Activated naive CD8-positive, alpha-beta T cell treated with anti-CD3 and anti-CD28 coated beads, Interleukin-2, amount 10 ng/mL, durations not matched to agents 7 days and 5 days (primary cell): ENCODE measurements at regions not wholly inside any gene's neighbourhood (a gene's known extent, or its start where the extent isn't known, plus 50 kb on each side); places are given as distances from the start of the nearest gene placed in this dataset.
"Not testable (repeated sequence)": the region's sequence is repeated elsewhere in the genome, so short reads cannot be mapped to it uniquely, and the experiment has no call there.

Experiments used
- ATAC-seq: fragments of 150-1000 bp; cut with Tn5 transposase; one replicate; pipeline ENCODE4 v1.10.0; 2021; ENCODE audit warnings: low read depth, moderate library complexity
- POLR2A ChIA-PET: fragments of 350-600 bp; sonication (Branson Sonifier 250); formaldehyde crosslinking; loops from one replicate; lab custom pipeline; 2021; ENCODE audit warnings: antibody characterized with exemption; lab: Charles Lee
- DNase-seq: peaks from one replicate; pipeline ENCODE4 v3.0.0; 2021
- H3K27ac Mint-ChIP-seq: one replicate; pipeline ENCODE4 v1.8.0; 2022; ENCODE audit warnings: mild to moderate bottlenecking, mixed read lengths
- H3K27me3 Mint-ChIP-seq: one replicate; pipeline ENCODE4 v1.8.0; 2022; ENCODE audit warnings: mild to moderate bottlenecking, moderate library complexity, mixed read lengths
- H3K36me3 Mint-ChIP-seq: one replicate; pipeline ENCODE4 v1.8.0; 2021; ENCODE audit warnings: mild to moderate bottlenecking, mixed read lengths
- H3K4me1 Mint-ChIP-seq: one replicate; pipeline ENCODE4 v1.8.0; 2021; ENCODE audit warnings: mixed read lengths
- H3K4me3 Mint-ChIP-seq: one replicate; pipeline ENCODE4 v1.8.0; 2022; ENCODE audit warnings: mild to moderate bottlenecking, moderate library complexity, mixed read lengths
- H3K9me3 Mint-ChIP-seq: one replicate; pipeline ENCODE4 v1.8.0; 2021; ENCODE audit warnings: mixed read lengths

DNA sequence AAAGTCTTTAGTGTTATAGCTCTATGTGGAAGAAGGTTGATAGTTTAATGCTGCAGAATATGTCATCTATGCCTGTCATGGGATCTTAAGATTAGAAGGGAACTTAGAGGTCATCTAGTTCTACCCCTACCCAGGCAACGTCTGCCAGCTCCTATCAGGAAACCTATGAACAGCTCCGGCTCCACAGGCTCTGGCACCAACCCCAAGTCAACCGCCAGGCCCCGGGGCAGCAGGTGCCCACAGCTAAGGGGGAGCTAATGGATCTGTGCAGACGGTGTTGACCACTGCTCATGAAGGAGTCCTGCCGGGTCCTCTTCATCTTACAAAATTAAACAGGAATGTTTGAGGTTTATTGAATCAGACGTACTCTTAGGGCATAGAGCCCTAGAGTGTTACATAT lies 440.8 kb upstream of the KLHL29 start:
- H3K4me3 Mint-ChIP-seq = no peak overlapping the region
- H3K27ac Mint-ChIP-seq = no peak overlapping the region
- no peaks in the 10 kb centered on the region for H3K4me1 Mint-ChIP-seq
- POLR2A ChIA-PET = no interaction called here
- DNase-seq = no peak
- peaks cover 3% of the 10 kb centered on the region for H3K27me3 Mint-ChIP-seq
- no peak for ATAC-seq
- no peaks in the 10 kb centered on the region for H3K9me3 Mint-ChIP-seq
- no peaks in the 10 kb centered on the region for H3K36me3 Mint-ChIP-seq

DNA sequence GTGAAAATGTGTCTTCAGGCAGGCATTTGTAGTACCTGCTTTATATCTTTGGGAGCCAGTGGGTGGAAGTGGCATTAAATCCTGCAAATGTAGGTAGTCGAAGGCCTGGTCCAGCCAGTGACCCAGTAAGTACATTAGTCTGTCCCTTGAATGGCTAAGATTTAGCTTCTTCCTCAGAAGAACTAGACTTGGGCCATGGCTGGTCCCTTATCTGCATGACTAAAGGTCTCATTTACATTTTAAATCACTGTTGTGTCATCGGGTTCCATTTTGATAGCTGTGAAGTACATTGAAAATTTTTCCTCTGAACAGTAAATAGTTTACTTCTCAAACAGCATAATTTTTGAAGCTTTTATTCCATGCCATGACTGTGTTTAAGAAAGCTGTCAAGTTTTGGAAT lies 438.4 kb upstream of the KLHL29 start:
- POLR2A ChIA-PET = no interaction called here
- no peak for ATAC-seq

DNA sequence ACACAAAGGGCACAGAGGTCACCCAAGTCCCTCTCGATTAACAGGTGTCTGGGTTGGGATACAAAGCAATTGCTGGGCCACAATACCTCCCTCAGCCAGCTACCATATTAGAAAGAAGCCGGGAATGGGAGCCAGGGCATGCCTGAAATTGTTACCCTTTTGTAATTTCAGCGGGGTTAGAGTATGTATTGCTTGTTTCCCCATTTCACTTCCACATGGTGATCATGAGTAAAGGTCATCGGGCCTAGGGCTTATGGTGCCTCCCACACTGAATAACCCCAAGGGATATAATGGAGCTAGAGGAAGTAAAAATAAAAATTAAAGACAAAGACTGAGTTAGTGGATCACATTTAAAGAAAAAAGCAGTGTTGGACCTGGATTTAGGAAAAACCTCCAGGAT lies 437.2 kb upstream of the KLHL29 start:
- no peaks in the 10 kb centered on the region for H3K9me3 Mint-ChIP-seq
- ATAC-seq (no peak), DNase-seq (no peak)
- POLR2A ChIA-PET = no interaction called here
- H3K27ac Mint-ChIP-seq = no peak overlapping the region
- H3K4me3 Mint-ChIP-seq = no peak overlapping the region
- H3K4me1 Mint-ChIP-seq = no peaks in the 10 kb centered on the region
- no peaks in the 10 kb centered on the region for H3K27me3 Mint-ChIP-seq
- H3K36me3 Mint-ChIP-seq = no peaks in the 10 kb centered on the region

More for the DNA sequence above, 438.4 kb upstream of the KLHL29 start:
- Mint-ChIP-seq H3K36me3 (no peaks in the 10 kb centered on the region), H3K4me3 (no peak overlapping the region), H3K27me3 (peaks cover 3% of the 10 kb centered on the region), H3K9me3 (no peaks in the 10 kb centered on the region), H3K27ac (no peak overlapping the region), H3K4me1 (no peaks in the 10 kb centered on the region)
- DNase-seq = no peak

DNA sequence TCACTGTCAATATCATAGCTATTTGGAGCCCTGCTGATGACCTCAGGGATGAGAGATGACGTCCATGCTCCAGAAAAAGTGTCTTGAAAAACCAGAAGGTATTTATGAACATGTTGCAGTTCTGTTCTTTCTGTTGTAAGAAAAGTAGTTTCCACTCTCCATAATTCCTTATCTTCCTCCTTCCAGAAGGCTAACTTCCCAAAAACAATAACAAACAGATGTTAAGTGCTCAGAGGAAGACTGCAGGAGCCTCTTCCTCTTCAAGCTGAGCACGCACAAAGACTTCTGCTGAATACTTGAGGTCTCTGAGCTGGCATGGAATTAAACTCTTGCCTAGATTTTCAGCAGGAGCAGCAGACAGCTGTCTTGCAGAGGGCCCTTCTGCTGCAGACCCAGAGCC lies 434.5 kb upstream of the KLHL29 start:
- Mint-ChIP-seq H3K4me3 (no peak overlapping the region), H3K9me3 (no peaks in the 10 kb centered on the region), H3K27me3 (no peaks in the 10 kb centered on the region), H3K36me3 (no peaks in the 10 kb centered on the region), H3K27ac (no peak overlapping the region), H3K4me1 (no peaks in the 10 kb centered on the region)
- no peak for ATAC-seq
- POLR2A ChIA-PET = no interaction called here
- no peak for DNase-seq

DNA sequence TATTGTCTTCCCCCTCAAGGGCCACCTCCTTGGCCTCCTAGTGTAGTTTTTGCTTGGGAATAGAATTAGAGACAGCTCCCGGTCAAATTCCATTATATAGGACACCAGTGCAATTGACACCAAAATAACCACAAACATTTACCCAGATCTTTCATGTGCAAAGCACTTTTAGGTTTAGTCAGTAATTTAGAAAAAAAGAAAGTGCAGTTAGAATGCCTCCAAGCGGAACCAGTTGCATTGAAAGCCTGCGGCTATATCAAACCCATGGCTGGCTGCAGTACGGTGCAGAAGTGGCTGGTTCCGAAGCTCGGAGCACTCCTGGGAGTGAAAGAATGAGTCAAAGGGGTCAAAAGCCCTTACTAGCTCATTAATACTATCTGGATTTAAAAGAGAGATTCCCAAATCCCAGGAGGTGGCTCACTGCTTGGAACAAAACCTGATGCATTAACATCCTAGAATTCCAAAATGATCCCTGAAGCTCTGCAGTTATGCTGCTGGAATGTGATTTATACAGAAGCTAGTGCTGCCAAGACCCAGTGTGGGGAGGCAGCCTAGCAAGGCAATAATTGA lies 432.2 kb upstream of the KLHL29 start:
- H3K4me3 Mint-ChIP-seq = no peak overlapping the region
- ATAC-seq = no peak
- no peak for DNase-seq
- no peaks in the 10 kb centered on the region for H3K36me3 Mint-ChIP-seq
- no peak overlapping the region for H3K27ac Mint-ChIP-seq
- no peaks in the 10 kb centered on the region for H3K27me3 Mint-ChIP-seq
- no peaks in the 10 kb centered on the region for H3K9me3 Mint-ChIP-seq
- H3K4me1 Mint-ChIP-seq = no peaks in the 10 kb centered on the region
- POLR2A ChIA-PET = no interaction called here

DNA sequence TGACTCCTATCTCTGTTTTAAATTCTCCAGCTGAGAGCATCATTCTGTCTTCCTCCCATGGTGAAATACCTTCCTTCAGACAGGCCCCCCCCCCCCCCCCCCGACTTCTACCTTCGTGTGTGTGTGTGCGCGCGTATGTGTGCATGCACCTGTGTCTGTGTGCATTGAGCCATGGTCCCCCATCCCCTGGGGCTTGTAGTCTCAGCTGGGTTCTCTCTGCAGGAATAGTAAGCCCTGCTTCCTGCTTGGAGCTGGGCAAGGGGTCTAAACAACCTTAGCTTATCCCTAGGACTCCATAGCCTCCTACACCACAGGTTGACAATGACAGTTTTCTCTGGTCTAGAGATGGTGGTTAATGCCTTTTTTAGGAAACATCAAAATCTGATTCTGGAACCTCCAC lies 427.5 kb upstream of the KLHL29 start:
- ATAC-seq (no peak), DNase-seq (no peak)
- POLR2A ChIA-PET = no interaction called here
- H3K36me3 Mint-ChIP-seq = no peaks in the 10 kb centered on the region
- H3K27me3 Mint-ChIP-seq = no peaks in the 10 kb centered on the region
- H3K4me3 Mint-ChIP-seq = no peak overlapping the region
- H3K9me3 Mint-ChIP-seq = no peaks in the 10 kb centered on the region
- H3K4me1 Mint-ChIP-seq = no peaks in the 10 kb centered on the region
- no peak overlapping the region for H3K27ac Mint-ChIP-seq

DNA sequence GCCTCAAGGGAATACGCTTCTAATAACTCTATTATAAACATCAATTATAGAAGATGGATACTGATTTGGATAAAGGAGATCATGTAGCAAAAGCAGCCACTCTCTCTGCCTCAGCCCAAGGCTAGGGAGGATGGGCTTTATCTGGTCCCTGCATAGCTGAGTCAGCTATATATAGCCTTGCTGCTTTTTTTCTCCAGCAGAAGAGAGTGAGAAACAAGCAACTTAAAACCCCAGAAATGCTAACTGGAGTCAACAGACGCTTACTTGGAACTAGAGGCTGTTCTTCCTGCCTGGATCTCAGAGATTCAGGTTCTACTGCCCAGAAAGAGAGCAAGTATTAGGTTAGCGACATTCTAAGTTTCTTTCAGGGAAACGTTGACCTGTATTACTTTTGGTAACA lies 426.7 kb upstream of the KLHL29 start:
- no peaks in the 10 kb centered on the region for H3K4me1 Mint-ChIP-seq
- H3K27me3 Mint-ChIP-seq = peaks cover 2% of the 10 kb centered on the region
- no peak overlapping the region for H3K27ac Mint-ChIP-seq
- DNase-seq = no peak
- no peak overlapping the region for H3K4me3 Mint-ChIP-seq
- no peaks in the 10 kb centered on the region for H3K9me3 Mint-ChIP-seq
- no peak for ATAC-seq
- POLR2A ChIA-PET = no interaction called here
- no peaks in the 10 kb centered on the region for H3K36me3 Mint-ChIP-seq

DNA sequence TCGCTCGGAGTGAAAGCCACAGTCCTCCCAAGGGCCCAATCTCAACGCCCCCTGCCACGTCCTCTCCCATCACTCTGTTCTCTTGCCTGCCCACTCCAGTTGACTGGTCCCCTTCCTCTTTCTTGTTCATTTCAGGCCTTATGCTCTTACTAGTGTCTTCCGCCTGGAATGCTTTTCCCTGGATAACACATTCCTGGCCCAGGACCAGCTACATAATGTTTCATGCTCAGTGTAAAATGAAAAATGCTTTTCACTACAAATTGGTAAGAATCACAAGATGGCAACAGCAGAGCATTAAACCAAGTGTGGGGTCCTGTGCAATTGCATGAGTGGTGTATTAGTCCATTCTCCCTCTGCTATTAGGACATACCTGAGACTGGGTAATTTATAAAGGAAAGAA lies 417.2 kb upstream of the KLHL29 start:
- POLR2A ChIA-PET = no interaction called here
- Mint-ChIP-seq H3K4me1 (no peaks in the 10 kb centered on the region), H3K9me3 (no peaks in the 10 kb centered on the region), H3K27ac (no peak overlapping the region), H3K4me3 (no peak overlapping the region), H3K27me3 (peaks cover 4% of the 10 kb centered on the region), H3K36me3 (no peaks in the 10 kb centered on the region)
- no peak for ATAC-seq
- DNase-seq = no peak

DNA sequence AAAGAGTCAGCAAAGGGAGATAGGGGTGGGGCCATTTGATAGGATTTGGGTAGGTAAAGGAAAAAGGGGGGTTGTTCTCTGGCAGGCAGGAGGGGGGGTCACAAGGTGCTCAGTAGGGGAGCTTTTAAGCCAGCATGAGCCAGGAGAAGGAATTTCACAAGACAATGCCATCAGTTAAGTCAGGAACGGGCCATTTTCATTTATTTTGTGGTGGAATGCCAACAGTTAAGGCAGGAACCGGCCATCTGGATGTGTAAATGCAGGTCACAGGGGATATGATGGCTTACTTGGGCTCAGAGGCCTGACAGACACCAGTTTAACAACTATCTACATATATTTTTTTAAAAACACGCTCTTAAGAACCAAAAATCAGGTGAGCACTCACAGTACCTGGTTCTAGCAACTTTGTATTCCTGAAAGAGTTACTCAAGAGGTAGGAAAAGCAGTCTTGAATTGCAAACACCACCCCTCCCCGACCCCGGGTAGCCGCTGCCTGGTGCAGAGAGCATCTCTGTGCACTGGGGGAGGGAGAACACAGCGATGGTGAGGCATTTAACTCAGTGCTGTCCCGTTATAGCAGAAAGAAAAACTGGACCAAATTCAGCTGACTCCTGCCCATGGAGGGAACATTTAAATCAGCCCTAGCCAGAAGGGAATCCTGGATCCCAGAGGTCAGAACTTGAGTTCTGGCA lies 414.5 kb upstream of the KLHL29 start:
- Mint-ChIP-seq H3K4me1 (no peaks in the 10 kb centered on the region), H3K9me3 (no peaks in the 10 kb centered on the region), H3K4me3 (no peak overlapping the region), H3K36me3 (no peaks in the 10 kb centered on the region), H3K27me3 (peaks cover 2% of the 10 kb centered on the region), H3K27ac (no peak overlapping the region)
- no peak for ATAC-seq
- POLR2A ChIA-PET = no interaction called here
- no peak for DNase-seq

DNA sequence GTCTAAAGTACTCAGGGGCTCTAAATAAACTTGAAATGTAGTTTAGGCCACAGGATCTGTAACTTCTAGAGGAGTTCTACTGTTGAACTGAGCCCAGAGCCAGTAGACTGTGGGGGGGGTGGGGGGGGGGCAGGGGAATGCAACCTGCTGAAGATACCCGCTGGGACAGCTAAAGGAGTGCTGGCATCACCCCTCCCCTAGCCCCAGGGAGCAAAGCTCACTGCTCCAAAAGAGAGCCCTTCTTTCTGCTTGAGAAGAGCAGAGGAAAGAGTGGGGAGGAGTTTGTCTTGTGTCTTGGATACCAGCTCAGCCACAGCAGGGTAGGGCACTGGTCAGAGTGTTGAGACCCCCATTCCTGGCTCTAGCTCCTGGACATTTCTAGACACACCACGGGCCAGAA lies 414.0 kb upstream of the KLHL29 start:
- no peak for DNase-seq
- Mint-ChIP-seq H3K27me3 (peaks cover 2% of the 10 kb centered on the region), H3K27ac (no peak overlapping the region), H3K4me3 (no peak overlapping the region), H3K36me3 (no peaks in the 10 kb centered on the region), H3K4me1 (no peaks in the 10 kb centered on the region), H3K9me3 (no peaks in the 10 kb centered on the region)
- ATAC-seq = no peak
- POLR2A ChIA-PET = no interaction called here

DNA sequence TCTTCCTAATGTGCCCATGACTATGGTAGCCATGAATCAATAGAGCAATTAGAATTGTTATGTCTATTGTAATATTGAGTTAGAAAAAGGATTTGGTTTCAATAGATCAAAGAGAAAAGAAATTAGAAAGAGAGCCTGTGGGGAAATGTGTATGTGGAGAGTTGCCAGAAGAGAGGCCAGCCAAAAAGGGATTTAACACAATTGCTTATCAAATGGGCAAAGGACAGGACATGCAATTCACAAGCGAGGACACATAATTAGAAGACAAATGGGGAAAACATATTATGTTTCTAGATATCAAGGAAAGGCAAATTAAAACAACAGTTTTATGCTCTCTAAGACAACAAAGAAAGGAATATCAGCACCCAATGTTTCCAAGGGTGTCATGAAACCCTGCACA lies 403.2 kb upstream of the KLHL29 start:
- H3K4me3 Mint-ChIP-seq = no peak overlapping the region
- no peak overlapping the region for H3K27ac Mint-ChIP-seq
- no peaks in the 10 kb centered on the region for H3K27me3 Mint-ChIP-seq
- DNase-seq = no peak
- POLR2A ChIA-PET = no interaction called here
- no peaks in the 10 kb centered on the region for H3K36me3 Mint-ChIP-seq
- no peak for ATAC-seq
- peaks cover 2% of the 10 kb centered on the region for H3K9me3 Mint-ChIP-seq
- no peaks in the 10 kb centered on the region for H3K4me1 Mint-ChIP-seq

DNA sequence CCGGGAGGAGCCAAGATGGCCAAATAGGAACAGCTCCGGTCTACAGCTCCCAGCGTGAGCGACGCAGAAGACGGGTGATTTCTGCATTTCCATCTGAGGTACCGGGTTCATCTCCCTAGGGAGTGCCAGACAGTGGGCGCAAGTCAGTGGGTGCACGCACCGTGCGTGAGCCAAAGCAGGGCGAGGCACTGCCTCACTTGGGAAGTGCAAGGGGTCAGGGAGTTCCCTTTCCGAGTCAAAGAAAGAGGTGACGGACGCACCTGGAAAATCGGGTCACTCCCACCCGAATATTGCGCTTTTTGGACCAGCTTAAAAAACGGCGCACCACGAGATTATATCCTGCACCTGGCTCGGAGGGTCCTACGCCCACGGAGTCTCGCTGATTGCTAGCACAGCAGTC lies 400.8 kb upstream of the KLHL29 start:
- POLR2A ChIA-PET, H3K4me3 Mint-ChIP-seq, H3K4me1 Mint-ChIP-seq, H3K27me3 Mint-ChIP-seq, H3K36me3 Mint-ChIP-seq, H3K27ac Mint-ChIP-seq, ATAC-seq, DNase-seq, H3K9me3 Mint-ChIP-seq: not testable (repeated sequence)

DNA sequence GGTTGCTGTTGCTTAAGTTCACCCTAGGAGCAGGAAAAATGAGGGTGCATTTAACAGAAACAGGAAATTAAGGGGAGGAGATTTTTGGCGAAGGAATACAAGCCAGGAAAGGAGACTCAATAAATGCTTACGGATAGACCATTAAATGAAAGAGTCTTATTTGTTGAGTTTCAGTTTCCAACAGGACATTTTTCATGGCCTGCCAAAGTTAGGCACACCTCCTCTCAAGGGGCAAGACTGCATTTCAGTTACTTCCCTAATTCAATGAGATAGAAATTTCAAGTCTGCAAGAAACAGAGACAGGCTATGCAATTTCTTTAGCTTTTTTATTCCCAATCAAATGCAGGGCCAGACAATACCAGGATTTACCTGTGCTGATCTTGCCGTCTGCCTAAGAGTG lies 394.7 kb upstream of the KLHL29 start:
- DNase-seq (no peak), ATAC-seq (no peak)
- Mint-ChIP-seq H3K4me1 (no peaks in the 10 kb centered on the region), H3K27ac (no peak overlapping the region), H3K36me3 (no peaks in the 10 kb centered on the region), H3K4me3 (no peak overlapping the region), H3K9me3 (no peaks in the 10 kb centered on the region), H3K27me3 (no peaks in the 10 kb centered on the region)
- POLR2A ChIA-PET = no interaction called here

DNA sequence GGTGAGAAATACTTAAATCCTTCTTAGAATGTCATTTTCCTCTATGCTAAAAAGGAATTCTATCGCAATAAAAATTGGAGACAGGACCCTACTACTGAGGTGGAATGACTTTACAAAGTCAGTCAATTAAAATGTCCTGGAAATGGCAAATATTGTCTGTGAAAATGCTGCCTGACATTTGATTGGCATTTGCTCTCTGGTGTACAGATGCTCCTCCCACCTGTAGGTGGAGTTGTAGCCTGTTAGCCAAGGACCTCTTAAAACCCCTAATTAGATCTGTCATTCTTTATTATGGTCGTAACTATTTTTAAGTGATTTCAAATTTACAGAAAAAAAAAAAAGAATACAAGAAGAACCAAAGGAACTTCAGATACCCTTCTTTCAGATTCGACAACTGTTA lies 393.1 kb upstream of the KLHL29 start:
- Mint-ChIP-seq H3K27ac (no peak overlapping the region), H3K9me3 (no peaks in the 10 kb centered on the region), H3K4me1 (no peaks in the 10 kb centered on the region), H3K27me3 (no peaks in the 10 kb centered on the region), H3K4me3 (no peak overlapping the region), H3K36me3 (no peaks in the 10 kb centered on the region)
- POLR2A ChIA-PET = no interaction called here
- DNase-seq (no peak), ATAC-seq (no peak)
